ENCODE measurements at regions not wholly inside any gene's neighbourhood (a gene's known extent, or its start where the extent isn't known, plus 50 kb on each side); places are given as distances from the start of the nearest gene placed in this dataset.

GRCh38 chr2:23215016-23215415, 170.0 kb upstream of the KLHL29 start:
- DNase-seq (ENCODE audit: low read depth, low spot score): no peak

GRCh38 chr2:23219666-23220065, 165.3 kb upstream of the KLHL29 start:
- DNase-seq (ENCODE audit: low read depth, low spot score): no peak

GRCh38 chr2:23220513-23221094, 164.4 kb upstream of the KLHL29 start:
- DNase-seq (ENCODE audit: low read depth, low spot score): no peak

GRCh38 chr2:23221236-23221635, 163.7 kb upstream of the KLHL29 start:
- no peak for DNase-seq (ENCODE audit: low read depth, low spot score)

GRCh38 chr2:23221901-23222300, 163.1 kb upstream of the KLHL29 start:
- DNase-seq (ENCODE audit: low read depth, low spot score): no peak

GRCh38 chr2:23230885-23231284, 154.1 kb upstream of the KLHL29 start:
- no peak for DNase-seq (ENCODE audit: low read depth, low spot score)

- no peak for DNase-seq (ENCODE audit: low read depth, low spot score)
Observed at GRCh38 chr2:23231865-23232264, 153.1 kb upstream of the KLHL29 start.

GRCh38 chr2:23235292-23235691, 149.7 kb upstream of the KLHL29 start:
- no peak for DNase-seq (ENCODE audit: low read depth, low spot score)

GRCh38 chr2:23235736-23236135, 149.2 kb upstream of the KLHL29 start:
- DNase-seq (ENCODE audit: low read depth, low spot score): no peak

- DNase-seq (ENCODE audit: low read depth, low spot score): no peak
Observed at GRCh38 chr2:23237147-23237546, 147.8 kb upstream of the KLHL29 start.

- DNase-seq (ENCODE audit: low read depth, low spot score): no peak
Observed at GRCh38 chr2:23238011-23238657, 146.8 kb upstream of the KLHL29 start.

- DNase-seq (ENCODE audit: low read depth, low spot score): no peak
Observed at GRCh38 chr2:23239374-23239773, 145.6 kb upstream of the KLHL29 start.

GRCh38 chr2:23241121-23241520, 143.9 kb upstream of the KLHL29 start:
- DNase-seq (ENCODE audit: low read depth, low spot score): no peak

GRCh38 chr2:23241611-23242245, 143.3 kb upstream of the KLHL29 start:
- DNase-seq (ENCODE audit: low read depth, low spot score): no peak

GRCh38 chr2:23243073-23243659, 141.8 kb upstream of the KLHL29 start:
- no peak for DNase-seq (ENCODE audit: low read depth, low spot score)

- DNase-seq (ENCODE audit: low read depth, low spot score): no peak
Observed at GRCh38 chr2:23244617-23245016, 140.4 kb upstream of the KLHL29 start.

- DNase-seq (ENCODE audit: low read depth, low spot score): no peak
Observed at GRCh38 chr2:23246992-23247683, 137.8 kb upstream of the KLHL29 start.

- DNase-seq (ENCODE audit: low read depth, low spot score): no peak
Observed at GRCh38 chr2:23248667-23249066, 136.3 kb upstream of the KLHL29 start.

- no peak for DNase-seq (ENCODE audit: low read depth, low spot score)
Observed at GRCh38 chr2:23249348-23249747, 135.6 kb upstream of the KLHL29 start.

GRCh38 chr2:23250371-23250770, 134.6 kb upstream of the KLHL29 start:
- no peak for DNase-seq (ENCODE audit: low read depth, low spot score)

- no peak for DNase-seq (ENCODE audit: low read depth, low spot score)
Observed at GRCh38 chr2:23256643-23257042, 128.3 kb upstream of the KLHL29 start.

- DNase-seq (ENCODE audit: low read depth, low spot score): no peak
Observed at GRCh38 chr2:23260621-23261020, 124.4 kb upstream of the KLHL29 start.

Measured in pulmonary artery endothelial cell (primary cell).